Retinal pigment epithelial cell (primary cell): ENCODE measurements at regions not wholly inside any gene's neighbourhood (a gene's known extent, or its start where the extent isn't known, plus 50 kb on each side); places are given as distances from the start of the nearest gene placed in this dataset.

Experiments
- DNase-seq: peaks from one replicate; pipeline ENCODE4 v3.0.0-alpha.2; 2010; ENCODE audit warnings: low read depth
- H3K4me3 ChIP-seq: 2 replicates; pipeline ENCODE4 v1.5.1; 2011; ENCODE audit warnings: mild to moderate bottlenecking, low read length, control low read depth, moderate library complexity
- TF ChIP-seq, protein P1 (sequence below): conservative IDR thresholded peaks from 2 replicates; pipeline ENCODE4 v1.5.1; 2011; ENCODE audit warnings: low read depth, low read length, control low read depth, inconsistent platforms

DNA sequence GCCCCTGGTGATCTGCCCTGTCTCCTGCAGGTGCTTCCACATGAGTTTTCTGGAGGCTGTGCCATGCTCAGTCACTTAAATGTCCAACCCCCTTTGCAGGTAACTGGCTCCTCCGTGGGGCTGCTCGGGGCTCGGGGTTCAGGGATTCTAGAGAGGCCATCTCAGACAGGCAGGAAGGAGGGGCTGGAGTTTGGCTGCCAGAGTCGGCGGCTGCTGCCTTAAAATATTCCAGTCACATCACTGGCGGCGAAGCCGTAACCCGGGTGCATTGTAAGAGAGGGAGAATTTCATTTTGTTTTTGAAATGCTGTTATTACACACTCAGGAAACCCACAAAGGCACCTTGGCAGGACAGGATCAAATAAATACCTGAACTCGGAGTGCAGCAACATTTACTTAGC lies 212.9 kb upstream of the PMEPA1 start:
- H3K4me3 ChIP-seq = no peak overlapping the region
- DNase-seq = no peak
- TF ChIP-seq, protein P1, sequence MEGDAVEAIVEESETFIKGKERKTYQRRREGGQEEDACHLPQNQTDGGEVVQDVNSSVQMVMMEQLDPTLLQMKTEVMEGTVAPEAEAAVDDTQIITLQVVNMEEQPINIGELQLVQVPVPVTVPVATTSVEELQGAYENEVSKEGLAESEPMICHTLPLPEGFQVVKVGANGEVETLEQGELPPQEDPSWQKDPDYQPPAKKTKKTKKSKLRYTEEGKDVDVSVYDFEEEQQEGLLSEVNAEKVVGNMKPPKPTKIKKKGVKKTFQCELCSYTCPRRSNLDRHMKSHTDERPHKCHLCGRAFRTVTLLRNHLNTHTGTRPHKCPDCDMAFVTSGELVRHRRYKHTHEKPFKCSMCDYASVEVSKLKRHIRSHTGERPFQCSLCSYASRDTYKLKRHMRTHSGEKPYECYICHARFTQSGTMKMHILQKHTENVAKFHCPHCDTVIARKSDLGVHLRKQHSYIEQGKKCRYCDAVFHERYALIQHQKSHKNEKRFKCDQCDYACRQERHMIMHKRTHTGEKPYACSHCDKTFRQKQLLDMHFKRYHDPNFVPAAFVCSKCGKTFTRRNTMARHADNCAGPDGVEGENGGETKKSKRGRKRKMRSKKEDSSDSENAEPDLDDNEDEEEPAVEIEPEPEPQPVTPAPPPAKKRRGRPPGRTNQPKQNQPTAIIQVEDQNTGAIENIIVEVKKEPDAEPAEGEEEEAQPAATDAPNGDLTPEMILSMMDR = no peak

DNA sequence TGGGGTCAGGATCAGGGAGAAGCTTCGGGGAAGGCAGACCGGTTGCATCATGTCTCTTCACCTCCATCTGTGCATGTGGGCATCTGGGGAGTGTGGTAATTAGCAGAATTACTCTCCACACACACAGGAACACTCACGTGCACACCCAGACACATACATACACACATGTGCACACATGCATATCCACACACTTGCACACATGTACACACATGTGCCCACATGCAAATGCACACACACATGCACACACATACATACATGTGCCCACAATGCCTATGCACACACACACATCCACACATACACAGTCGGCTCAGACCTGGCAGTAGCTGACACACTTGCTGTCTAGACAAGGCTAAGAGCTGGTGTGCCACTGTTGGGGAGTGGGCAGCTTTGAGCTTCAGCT lies 212.3 kb upstream of the PMEPA1 start:
- H3K4me3 ChIP-seq = no peak overlapping the region
- no peak for DNase-seq
- TF ChIP-seq, protein P1 = no peak

DNA sequence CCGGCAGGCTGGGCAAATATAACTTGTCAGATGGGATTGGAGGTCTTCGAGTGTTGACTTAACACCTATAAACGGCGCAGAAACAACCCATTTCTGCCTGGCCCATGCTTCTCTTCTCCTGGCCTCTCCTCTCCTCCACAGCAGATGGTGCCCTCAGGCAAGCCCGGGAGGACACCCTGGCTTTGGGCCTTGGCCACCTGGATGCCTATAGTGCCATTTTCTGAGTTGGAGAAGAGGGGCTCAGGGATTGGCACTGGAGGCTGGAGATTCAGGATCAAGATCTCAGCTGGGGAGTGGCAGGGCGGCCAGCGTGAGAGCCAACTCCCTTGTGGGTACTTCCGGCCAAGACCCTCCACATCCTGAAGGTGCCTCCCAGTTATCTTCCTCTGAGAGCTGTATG lies 211.9 kb upstream of the PMEPA1 start:
- TF ChIP-seq, protein P1 = no peak
- H3K4me3 ChIP-seq = no peak overlapping the region
- no peak for DNase-seq

DNA sequence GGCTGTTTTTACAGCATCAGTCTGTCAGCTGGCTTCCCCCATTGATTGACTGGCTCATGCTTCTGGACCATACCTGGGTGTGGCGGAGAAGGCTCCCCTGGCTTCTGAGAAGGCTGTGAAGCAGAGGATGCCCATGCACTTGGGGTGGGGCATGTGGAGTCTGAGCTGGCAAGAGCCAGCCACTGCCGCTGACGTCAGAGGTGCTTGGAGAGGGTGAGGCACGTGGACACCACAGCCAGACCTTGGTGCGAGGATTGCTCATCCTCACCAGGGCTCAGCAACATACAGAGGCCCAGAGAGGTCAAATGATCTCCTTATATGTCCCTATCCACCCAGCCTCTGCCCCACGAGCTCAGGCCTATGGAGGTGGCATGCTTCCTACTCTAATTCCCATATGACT lies 211.2 kb upstream of the PMEPA1 start:
- DNase-seq = no peak
- H3K4me3 ChIP-seq = no peak overlapping the region
- TF ChIP-seq, protein P1 = no peak

DNA sequence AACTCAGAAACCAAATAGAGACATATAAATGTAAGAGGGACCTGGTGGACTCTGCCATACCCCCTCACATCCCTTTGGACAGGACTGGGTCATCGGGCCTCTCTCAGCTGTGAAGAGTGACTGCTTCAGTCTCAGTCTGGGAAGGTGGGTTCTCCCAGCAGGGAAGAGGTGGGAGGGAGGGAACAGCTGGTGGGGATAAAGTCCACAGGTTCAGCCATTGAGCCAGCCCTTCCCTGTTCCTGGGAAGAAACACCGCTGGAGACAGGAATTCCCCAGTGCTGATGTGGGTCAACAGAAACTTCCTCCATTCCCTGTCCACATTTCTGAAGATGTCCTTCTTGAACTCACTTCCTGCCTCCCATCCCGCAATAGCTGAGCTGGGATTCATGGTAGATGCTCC lies 209.2 kb upstream of the PMEPA1 start:
- H3K4me3 ChIP-seq = no peak overlapping the region
- DNase-seq = no peak
- TF ChIP-seq, protein P1 = no peak

DNA sequence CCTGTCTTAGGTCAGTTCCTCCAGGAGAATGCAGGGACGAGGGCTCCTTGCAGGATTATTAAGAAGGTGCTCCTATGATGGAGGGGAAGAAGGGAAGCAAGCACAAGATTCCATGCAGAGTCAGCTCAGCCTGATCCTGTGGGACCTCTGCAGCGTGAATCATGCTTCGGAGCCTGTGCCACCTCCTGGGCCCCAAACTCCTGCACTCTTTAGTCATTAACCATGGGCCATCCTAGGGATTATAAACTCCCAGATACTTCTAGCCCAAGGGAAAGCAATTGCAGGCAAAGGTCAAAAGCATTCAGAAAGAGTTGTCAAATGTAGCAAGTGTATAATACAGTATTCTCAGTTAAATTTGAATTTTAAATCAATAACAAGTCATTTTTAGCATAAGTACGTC lies 208.7 kb upstream of the PMEPA1 start:
- DNase-seq = no peak
- TF ChIP-seq, protein P1 = no peak
- no peak overlapping the region for H3K4me3 ChIP-seq

DNA sequence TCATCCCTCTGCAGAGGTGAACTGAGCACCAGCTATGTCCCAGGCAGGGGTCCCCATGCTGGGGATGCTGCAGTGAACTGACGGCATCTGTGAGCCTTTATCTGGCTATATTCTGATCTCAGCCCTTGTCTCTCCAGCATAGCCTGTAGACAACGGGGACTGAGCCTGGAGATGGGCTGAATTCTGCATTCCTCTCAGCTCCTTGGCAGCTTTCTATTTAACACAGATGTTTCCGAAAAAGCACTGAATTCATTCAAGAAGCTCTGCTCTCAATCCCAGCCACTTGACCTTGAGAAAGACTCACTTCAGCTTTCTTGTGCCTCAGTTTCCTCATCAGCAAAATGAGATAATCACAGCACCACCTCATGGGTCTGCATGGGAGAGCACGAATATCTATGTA lies 204.4 kb upstream of the PMEPA1 start:
- TF ChIP-seq, protein P1 = no peak
- H3K4me3 ChIP-seq = no peak overlapping the region
- DNase-seq = no peak
